HUES6 (cell line): ENCODE measurements at regions not wholly inside any gene's neighbourhood (a gene's known extent, or its start where the extent isn't known, plus 50 kb on each side); places are given as distances from the start of the nearest gene placed in this dataset.

Experiments
- H3K27ac ChIP-seq: 2 replicates; pipeline ENCODE4 v1.7.0; 2013; ENCODE audit warnings: low read depth, mild to moderate bottlenecking, low read length, inconsistent platforms
- H3K27me3 ChIP-seq: 2 replicates; pipeline ENCODE4 v1.6.1; 2013; ENCODE audit warnings: low read length; ENCODE audit not compliant: control insufficient read depth, insufficient read depth
- H3K36me3 ChIP-seq: 2 replicates; pipeline ENCODE4 v1.6.1; 2013; ENCODE audit warnings: low read length; ENCODE audit not compliant: control insufficient read depth, insufficient read depth
- H3K4me1 ChIP-seq: 2 replicates; pipeline ENCODE4 v1.6.1; 2013; ENCODE audit warnings: low read length; ENCODE audit not compliant: control insufficient read depth, insufficient read depth
- H3K4me3 ChIP-seq: 2 replicates; pipeline ENCODE4 v1.5.1; 2013; ENCODE audit warnings: low read depth, low read length
- H3K9ac ChIP-seq: one replicate; pipeline ENCODE4 v1.6.1; 2013; ENCODE audit warnings: mild to moderate bottlenecking, low read length
- H3K9me3 ChIP-seq: 2 replicates; pipeline ENCODE4 v1.6.1; 2013; ENCODE audit warnings: low read depth, low read length; ENCODE audit not compliant: control insufficient read depth, insufficient read depth

- Histone ChIP-seq H3K27me3 (no peaks in the 10 kb centered on the region), H3K27ac (no peak overlapping the region), H3K36me3 (no peaks in the 10 kb centered on the region), H3K9ac (no peak overlapping the region), H3K4me3 (no peak overlapping the region), H3K4me1 (no peaks in the 10 kb centered on the region), H3K9me3 (peaks cover 36% of the 10 kb centered on the region)
These were observed 82.8 kb upstream of the PRDM11 start for GRCh38 chr11:45063669-45064068.

GRCh38 chr11:45067966-45068365, 78.5 kb upstream of the PRDM11 start:
- 0 out of 2 replicates have a peak, but pooled peaks cover 1% of the 10 kb centered on the region for H3K27me3 ChIP-seq
- peaks cover 34% of the 10 kb centered on the region for H3K9me3 ChIP-seq
- peaks cover 6% of the 10 kb centered on the region; the same call in 1 of the 2 replicates for H3K4me1 ChIP-seq
- H3K36me3 ChIP-seq = no peaks in the 10 kb centered on the region
- no peak overlapping the region for H3K27ac ChIP-seq
- no peak overlapping the region for H3K9ac ChIP-seq
- no peak overlapping the region for H3K4me3 ChIP-seq

- Histone ChIP-seq H3K27ac (no peak overlapping the region), H3K9ac (no peak overlapping the region), H3K36me3 (no peaks in the 10 kb centered on the region), H3K27me3 (0 out of 2 replicates have a peak, but pooled peaks cover 4% of the 10 kb centered on the region), H3K4me1 (peaks cover 10% of the 10 kb centered on the region; the same call in 1 of the 2 replicates), H3K9me3 (peaks cover 8% of the 10 kb centered on the region), H3K4me3 (no peak overlapping the region)
These were observed 75.2 kb upstream of the PRDM11 start for GRCh38 chr11:45071232-45071631.

DNA sequence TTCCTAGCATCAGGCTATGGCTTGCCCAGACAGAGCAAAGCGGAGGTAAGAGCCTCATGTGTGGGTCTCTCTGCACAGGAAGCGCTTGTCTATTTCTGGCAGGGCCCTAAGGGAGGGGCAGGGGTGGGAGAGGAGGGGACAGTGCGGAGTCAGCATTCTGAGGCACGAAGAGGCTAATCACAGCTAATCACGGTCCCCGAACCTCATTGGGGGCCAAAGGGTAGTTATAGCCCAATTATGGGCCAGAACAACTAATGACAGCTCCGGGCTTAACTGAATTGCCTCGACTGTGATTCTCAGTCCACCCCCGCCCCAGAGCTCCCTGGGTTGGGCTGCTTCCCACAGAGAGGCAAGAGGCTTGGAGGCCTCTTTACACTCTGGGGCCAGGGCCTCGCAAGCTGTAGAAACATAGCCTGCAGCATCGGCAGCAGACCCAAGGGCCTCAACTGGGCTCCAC, 72.7 kb upstream of the PRDM11 start:
- H3K4me3 ChIP-seq = no peak overlapping the region
- H3K9ac ChIP-seq = no peak overlapping the region
- H3K36me3 ChIP-seq = no peaks in the 10 kb centered on the region
- H3K9me3 ChIP-seq = no peaks in the 10 kb centered on the region
- peaks cover 10% of the 10 kb centered on the region; the same call in 1 of the 2 replicates for H3K4me1 ChIP-seq
- 0 out of 2 replicates have a peak, but pooled peaks cover 4% of the 10 kb centered on the region for H3K27me3 ChIP-seq
- no peak overlapping the region for H3K27ac ChIP-seq

DNA sequence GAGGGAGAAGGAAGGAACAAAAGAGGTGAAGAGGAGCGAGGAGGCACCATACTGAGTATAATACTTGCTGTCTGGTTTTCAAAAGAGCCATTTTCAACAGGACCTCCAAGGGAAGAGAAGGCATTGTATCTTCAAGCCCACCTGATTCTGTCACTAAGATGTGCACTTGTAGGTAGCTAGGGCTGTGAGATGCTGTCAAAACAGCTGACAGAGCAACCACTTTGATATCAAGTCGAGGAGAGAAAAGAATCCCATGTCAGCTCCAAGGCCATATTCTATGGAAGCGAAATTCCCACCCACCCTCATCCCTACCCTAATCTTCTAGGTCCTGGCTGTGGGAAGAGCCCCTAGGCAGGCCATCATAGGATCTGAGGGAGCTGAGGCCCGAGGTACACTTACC, 70.9 kb upstream of the PRDM11 start:
- peaks cover 16% of the 10 kb centered on the region; the same call in 1 of the 2 replicates for H3K4me1 ChIP-seq
- H3K27me3 ChIP-seq = 0 out of 2 replicates have a peak, but pooled peaks cover 4% of the 10 kb centered on the region

GRCh38 chr11:45075952-45076351, 70.5 kb upstream of the PRDM11 start:
- Histone ChIP-seq H3K27ac (no peak overlapping the region), H3K9ac (no peak overlapping the region), H3K4me3 (no peak overlapping the region), H3K9me3 (no peaks in the 10 kb centered on the region), H3K4me1 (peaks cover 17% of the 10 kb centered on the region; the same call in 1 of the 2 replicates), H3K36me3 (no peaks in the 10 kb centered on the region), H3K27me3 (0 out of 2 replicates have a peak, but pooled peaks cover 4% of the 10 kb centered on the region)

More for the DNA sequence above, 70.9 kb upstream of the PRDM11 start:
- Histone ChIP-seq H3K4me3 (no peak overlapping the region), H3K9ac (no peak overlapping the region), H3K27ac (no peak overlapping the region), H3K36me3 (no peaks in the 10 kb centered on the region), H3K9me3 (no peaks in the 10 kb centered on the region)

GRCh38 chr11:45076761-45077160, 69.7 kb upstream of the PRDM11 start:
- 0 out of 2 replicates have a peak, but pooled peaks cover 4% of the 10 kb centered on the region for H3K27me3 ChIP-seq
- no peak overlapping the region for H3K4me3 ChIP-seq
- H3K27ac ChIP-seq = no peak overlapping the region
- peaks cover 17% of the 10 kb centered on the region; the same call in 1 of the 2 replicates for H3K4me1 ChIP-seq
- H3K36me3 ChIP-seq = no peaks in the 10 kb centered on the region
- H3K9me3 ChIP-seq = no peaks in the 10 kb centered on the region
- no peak overlapping the region for H3K9ac ChIP-seq

- H3K27ac ChIP-seq = no peak overlapping the region
- H3K9me3 ChIP-seq = no peaks in the 10 kb centered on the region
- no peaks in the 10 kb centered on the region for H3K36me3 ChIP-seq
- no peak overlapping the region for H3K4me3 ChIP-seq
- no peak overlapping the region for H3K9ac ChIP-seq
- H3K27me3 ChIP-seq = no peaks in the 10 kb centered on the region
- H3K4me1 ChIP-seq = peaks cover 29% of the 10 kb centered on the region
These were observed 68.0 kb upstream of the PRDM11 start for GRCh38 chr11:45078236-45079074.

- H3K4me3 ChIP-seq = no peak overlapping the region
- H3K9me3 ChIP-seq = no peaks in the 10 kb centered on the region
- peaks cover 35% of the 10 kb centered on the region for H3K4me1 ChIP-seq
- no peak overlapping the region for H3K27ac ChIP-seq
- H3K9ac ChIP-seq = no peak overlapping the region
- H3K36me3 ChIP-seq = no peaks in the 10 kb centered on the region
- no peaks in the 10 kb centered on the region for H3K27me3 ChIP-seq
These were observed 67.4 kb upstream of the PRDM11 start for GRCh38 chr11:45079075-45079444.

DNA sequence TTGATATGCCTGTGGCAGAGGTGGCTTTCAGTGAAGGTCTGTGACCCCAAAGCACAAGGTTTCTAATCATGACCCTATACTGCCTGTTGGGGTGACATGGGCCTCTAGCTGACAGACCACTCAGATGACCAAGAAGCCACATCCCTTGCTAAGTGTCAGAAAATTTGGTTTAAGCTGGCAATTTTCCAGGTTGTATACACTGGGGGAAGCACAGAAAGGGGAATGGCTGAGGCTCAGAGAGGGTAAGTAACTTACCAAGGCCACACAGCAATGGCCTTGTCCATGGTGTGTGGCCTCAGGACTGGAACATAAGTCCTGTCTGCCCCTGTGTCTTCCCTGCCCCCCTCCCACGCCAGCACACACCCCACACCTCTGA, 66.9 kb upstream of the PRDM11 start:
- H3K27me3 ChIP-seq = no peaks in the 10 kb centered on the region
- H3K9ac ChIP-seq = no peak overlapping the region
- peaks cover 36% of the 10 kb centered on the region for H3K4me1 ChIP-seq
- H3K36me3 ChIP-seq = no peaks in the 10 kb centered on the region
- no peak overlapping the region for H3K27ac ChIP-seq
- H3K4me3 ChIP-seq = no peak overlapping the region
- H3K9me3 ChIP-seq = no peaks in the 10 kb centered on the region

DNA sequence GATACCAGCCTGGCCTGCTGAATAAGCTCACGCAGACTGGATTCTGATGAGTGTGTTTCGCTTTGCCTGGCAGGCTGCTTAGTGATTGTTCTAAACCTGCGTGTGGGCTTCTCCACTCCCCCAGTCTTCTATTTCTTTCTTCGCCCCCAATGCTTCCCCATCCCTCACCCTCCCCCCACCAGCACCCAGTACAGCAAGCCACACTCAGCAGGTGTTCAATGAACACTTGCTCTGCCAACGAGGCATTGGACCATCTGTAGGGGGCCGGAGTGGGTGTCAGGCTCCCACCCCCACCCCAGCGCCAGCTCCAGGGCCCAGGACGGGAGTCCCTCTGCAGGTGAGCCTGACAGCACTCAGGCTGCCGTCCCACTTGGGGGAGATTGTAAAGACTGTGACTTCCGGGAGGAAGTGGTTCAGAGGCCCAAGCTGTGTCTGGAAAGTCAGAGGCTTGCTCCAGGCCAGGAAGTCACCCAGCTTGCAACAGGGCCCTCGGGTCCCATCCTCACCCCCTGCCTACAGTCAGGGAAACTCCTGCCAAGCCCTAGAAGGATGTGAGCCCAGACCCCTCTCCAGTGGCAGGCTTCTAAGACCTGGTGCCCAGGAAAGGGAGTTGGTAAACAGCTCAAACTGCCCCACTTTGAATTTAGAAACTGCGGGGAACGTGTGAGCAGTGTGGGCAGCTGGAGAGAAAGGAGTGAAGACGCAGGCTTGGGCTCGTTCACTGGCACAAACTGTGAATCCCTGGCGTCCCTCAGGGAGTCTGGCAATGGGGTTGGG, 66.3 kb upstream of the PRDM11 start:
- Histone ChIP-seq H3K9ac (no peak overlapping the region), H3K27me3 (no peaks in the 10 kb centered on the region), H3K4me1 (peaks cover 36% of the 10 kb centered on the region), H3K36me3 (no peaks in the 10 kb centered on the region), H3K27ac (no peak overlapping the region), H3K4me3 (no peak overlapping the region), H3K9me3 (no peaks in the 10 kb centered on the region)
